Activated CD4-positive, alpha-beta T cell treated with anti-CD3 and anti-CD28 coated beads for 4 hours (primary cell): ENCODE measurements at regions not wholly inside any gene's neighbourhood (a gene's known extent, or its start where the extent isn't known, plus 50 kb on each side); places are given as distances from the start of the nearest gene placed in this dataset.

Experiments
- DNase-seq, 2 donors: peaks; one replicate each; pipeline ENCODE4 v3.0.0-alpha.2; 2020

DNA sequence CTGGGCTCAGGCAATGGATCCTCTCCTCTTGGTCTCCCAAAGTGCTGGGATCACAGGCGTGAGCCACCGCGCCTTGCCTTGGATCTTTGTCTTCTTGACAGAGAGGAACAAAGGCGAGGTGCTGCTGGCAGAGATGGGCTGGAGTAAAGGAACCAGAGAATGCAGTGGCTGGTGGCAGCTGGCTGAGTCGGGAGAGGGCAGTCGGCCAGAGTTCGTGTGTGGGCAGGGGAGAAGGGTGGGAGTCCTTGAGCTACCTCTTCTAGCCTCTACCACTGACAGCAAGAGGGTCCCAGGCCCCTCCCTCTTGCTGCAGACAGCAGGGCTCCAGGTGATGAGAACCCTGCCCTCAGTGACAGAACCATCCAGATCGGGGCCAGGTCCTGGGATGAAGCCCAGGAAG lies 86.2 kb upstream of the LINC01488 start:
- DNase-seq, result no peak

GRCh38 chr11:69396051-69396947 lies 85.2 kb upstream of the LINC01488 start:
- DNase-seq, result no peak

DNA sequence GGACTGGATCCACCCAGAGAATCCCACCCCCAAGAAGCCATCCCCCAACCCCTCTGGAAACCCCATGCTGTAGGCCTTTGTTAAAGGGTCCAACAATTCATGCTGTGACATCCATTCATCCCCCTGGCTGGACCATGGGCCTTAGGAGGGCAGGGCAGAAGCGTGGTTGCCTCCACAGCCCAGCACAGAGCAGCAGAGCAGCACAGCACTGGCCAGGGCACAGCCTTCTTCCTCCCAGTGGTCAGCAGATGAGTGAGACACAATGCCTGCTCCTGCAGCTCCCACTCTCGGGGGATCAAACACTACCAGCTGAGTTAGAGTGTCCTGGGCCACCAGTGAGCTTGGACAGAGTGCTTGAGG lies 84.5 kb upstream of the LINC01488 start:
- DNase-seq, result no peak

DNA sequence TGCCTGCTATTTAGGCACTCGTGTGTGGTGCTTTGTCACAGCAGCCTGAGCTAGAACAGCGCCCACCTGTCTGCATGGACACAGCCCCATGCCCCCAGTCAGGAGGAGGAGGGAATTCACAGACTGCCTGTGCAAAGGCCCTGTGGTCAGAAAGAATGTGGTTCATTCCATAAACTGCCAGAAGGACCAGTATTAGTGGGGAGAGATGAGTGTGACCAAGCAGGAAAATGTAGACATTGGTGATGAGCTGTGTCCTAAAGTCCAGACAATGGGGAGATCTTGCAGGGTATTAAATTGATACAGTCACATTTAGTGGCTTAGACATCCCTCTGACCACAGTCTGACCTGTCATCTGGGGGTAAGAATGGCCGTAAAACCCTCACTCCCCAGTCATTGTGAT lies 83.7 kb upstream of the LINC01488 start:
- DNase-seq, result no peak

DNA sequence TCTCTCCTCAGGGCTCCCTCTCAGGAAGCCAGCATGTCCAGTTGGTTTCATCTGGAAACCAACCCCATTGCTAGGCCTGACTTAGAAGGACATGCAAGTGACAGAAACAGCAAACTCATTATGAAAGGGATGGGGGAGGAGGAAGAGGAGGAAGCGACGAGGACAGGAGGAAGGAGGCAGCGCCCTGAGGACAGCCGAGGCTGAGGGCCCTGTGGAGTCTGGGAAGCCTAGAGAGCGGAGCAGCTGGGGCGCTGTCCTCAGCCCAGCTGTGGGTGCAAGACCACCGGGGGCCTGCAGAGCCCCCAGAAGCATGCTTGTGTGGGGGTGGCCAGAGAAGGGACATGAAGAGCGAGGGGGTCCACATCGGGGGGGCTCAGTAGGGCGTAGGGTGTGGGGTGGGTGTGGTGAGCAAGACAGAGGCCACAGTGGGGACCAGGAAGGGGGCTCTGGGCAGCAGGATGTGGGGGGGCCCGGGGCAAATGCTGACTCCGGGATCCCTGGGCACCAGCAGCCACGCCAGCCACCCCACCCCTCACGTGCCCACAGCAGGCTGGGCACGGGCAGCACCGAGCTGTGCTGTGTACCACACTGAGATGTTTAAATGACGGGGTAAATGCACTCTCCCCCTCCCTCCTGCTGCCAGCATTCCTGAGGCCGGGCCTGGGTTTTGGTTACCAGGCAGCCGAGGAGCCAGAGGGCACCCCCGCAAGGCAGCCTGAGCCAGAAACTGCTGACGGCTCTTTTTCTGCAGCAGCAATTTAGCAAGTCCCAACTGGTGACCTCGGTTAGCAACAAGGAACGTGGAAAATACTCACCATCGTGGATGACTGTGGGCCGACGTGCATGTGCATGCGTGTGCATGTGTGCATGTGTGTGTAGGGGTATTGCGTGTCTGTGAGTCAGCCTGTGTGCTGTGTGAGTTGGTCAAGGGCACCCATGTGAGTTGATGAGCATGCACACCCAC lies 82.7 kb upstream of the LINC01488 start:
- no peak for DNase-seq

DNA sequence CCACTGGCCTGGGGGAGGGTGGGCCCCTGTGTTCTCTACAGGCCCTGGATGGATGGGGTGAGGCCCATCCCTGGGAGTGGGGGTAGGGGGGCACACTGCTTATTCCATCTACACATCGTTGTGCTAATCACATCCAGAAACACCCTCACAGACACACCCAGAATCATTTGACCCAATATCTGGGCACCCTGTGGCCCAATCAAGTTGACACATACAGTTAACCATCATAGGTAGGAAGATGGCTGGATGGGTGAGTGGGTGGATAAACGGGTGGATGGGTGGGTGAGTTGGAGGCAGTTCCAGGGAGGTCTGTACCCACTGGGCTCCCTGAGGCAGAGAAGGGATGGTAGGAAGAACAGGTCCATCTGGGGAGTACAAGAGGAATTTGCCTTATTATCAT lies 81.3 kb upstream of the LINC01488 start:
- DNase-seq, result no peak

DNA sequence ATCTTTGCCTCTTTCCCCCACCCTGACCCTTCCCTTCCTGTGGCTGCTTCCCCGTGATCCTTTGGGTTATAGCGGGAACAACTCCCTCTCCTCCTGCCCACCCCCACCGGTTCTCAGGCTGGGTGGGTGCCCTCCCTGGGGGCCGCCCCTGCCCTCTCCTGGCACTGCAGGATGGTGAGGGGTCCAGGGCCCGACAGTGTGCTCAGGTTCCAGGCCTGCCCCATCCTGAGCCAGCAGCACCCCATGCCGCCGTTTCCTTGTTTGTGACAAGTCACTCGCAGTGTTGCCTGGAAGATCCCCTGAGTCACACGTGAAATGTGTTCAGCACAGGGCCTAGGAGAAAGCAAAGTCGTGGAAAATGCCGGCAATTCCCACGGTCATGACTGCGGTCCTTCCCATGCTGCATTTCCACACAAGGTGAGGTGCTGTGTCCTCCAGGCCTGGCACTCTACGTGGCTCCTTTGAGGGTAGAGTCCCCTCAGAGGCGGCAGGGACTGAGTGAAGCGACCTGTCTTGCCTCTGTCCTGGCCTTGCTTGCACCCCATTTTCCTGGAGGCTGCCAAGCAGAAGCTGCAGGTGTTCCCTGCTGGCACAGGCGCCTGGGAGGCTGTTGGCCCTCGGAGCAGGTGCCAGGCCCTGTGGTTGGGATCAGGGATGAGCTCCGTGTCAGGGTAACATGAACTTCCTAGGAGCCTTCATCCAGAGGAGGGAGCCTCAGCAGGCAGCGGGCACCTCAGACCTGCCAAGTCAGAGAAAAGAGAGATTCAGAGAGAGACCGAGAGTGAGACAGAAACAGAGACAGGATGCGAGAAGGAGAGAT lies 80.5 kb upstream of the LINC01488 start:
- no peak for DNase-seq

DNA sequence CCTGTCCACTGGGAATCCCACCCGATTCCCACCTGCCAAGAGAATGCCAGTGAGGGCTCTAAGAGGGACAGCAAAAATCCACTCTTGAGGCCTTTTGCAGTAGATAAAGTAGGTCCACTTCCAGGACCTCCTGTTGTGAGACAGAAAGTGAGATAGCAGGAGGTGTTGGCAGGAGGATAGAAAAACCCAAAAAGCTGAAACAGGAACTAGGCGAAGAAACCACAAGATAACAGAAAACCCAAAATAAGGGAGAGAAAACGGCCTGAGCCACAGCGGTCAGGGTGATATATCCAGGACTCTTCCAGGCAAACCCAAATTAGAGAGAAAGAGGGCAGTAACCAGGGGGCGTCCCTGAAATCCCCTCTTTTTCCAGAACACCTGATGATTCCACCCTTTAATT lies 79.7 kb upstream of the LINC01488 start:
- no peak for DNase-seq

GRCh38 chr11:69402251-69402887 lies 79.1 kb upstream of the LINC01488 start:
- DNase-seq, result no peak

GRCh38 chr11:69403556-69404215 lies 77.8 kb upstream of the LINC01488 start:
- DNase-seq, result no peak

- DNase-seq, result no peak
Measured at GRCh38 chr11:69406060-69406459, 75.4 kb upstream of the LINC01488 start.

DNA sequence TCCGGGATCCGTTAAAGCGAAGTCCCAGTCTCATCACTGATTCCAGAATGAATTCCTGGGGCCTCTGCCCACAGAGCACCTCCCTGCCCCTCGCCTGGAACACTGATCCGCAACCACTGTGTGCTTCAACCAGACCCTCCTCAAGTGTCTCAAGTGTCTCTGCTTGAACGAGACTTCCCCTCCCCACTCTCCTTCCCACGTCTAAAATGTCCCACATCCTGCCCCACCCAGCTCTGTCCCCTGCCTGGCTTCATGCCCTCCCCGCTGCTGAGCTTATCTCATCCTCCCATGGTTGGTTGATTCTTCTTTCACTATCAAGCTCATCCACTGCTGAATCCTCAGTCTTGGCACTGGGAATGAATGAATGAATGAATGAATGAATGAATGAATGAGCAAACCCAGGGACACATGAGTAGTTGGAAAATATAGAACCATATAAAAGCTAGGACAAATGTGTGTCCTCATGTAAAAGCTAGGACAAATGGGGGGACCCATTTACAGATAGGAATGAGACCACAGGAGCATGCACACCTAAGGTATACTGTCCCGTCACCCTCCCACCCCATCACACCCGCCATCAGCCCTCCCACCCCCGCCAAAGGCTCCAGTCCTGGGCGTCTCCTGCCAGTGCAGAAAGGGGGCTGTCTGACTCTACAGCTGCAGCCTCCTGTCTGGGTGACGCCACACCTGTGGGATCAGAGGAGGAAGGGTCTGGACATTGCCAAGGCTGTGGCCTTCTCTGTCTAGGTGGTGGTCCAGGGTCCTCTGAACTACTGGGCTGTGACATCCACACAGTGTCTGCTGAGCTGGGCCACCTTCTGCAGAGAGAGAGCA lies 71.4 kb upstream of the LINC01488 start:
- DNase-seq, result no peak

- DNase-seq, result no peak
Measured at GRCh38 chr11:69411257-69411924, 70.1 kb upstream of the LINC01488 start.

- no peak for DNase-seq
Measured at GRCh38 chr11:69413015-69413801, 68.3 kb upstream of the LINC01488 start.

GRCh38 chr11:69413993-69414392 lies 67.5 kb upstream of the LINC01488 start:
- no peak for DNase-seq

DNA sequence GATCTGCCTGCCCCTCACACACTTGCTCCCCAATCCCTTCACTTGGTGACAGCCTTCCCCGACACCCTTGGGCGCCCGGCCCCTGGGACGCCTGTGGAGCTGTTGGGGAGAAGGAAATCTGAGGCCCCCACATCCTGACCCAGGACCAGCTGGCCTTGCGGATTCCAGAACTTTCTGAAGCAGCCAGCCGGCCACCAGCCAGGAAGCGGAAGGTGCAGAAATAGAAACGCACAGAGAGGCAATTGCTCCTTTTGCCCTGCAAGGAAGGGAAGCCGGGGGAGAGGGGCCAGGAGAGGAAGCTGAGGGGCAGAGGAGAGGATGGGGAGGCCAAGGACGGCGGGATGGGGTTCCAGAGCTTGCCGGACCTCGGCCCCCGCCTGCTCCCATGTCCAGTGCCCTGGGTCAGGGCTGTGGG lies 66.7 kb upstream of the LINC01488 start:
- DNase-seq, result no peak

DNA sequence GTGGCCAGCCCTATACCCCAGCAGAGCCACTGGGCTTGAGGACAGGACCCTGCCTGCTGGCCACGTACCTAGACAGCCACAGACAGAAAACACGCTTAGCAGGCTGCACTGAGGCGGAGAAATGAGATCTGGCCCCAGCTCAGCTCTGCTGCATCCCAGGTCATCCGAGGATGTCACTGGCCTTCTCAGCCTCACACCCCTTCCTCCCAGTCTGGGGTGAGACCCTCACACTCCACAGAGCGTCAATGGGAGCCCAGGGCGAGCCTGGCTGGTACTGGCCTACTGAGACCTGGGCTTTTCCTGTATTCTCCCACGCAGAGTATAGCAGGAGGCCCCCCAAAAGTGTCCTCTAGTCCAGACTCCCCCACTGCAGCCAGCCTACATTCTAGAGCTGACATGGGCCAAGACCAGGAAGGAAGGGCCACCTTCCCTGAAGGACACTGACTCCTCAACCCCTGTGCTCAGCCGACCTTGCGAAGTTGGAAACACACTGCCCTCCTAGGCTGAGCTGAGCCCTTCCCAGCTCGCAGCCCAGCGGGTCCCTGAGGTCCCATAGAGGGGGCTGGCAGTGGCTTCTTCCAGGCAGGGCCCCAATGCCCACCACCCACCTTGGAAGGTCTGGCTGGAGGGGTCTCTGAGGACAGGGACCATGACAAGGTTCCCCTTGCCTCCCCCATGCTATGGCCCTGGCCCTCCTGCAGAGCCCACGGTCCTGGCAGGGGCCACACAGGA lies 65.9 kb upstream of the LINC01488 start:
- no peak for DNase-seq

DNA sequence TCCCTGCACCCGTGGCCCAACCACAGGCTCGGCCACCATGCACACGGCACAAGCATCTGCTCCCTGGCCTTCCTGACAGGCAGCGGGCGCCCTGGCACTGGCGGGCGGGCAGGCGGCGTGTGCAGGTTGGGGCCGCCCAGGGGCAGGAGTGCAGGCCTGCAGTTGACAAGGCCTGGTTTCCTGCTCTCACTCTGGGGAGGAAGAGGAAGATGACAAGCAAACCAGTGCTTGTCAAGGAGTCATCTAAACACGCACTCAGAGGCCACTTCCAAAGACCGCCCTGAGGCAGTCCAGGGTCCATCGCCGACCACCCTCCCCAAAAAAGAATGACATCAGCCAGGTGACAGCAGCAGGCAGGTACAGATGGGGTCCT lies 65.3 kb upstream of the LINC01488 start:
- DNase-seq, result no peak
